ENCODE measurements at regions not wholly inside any gene's neighbourhood (a gene's known extent, or its start where the extent isn't known, plus 50 kb on each side); places are given as distances from the start of the nearest gene placed in this dataset.

DNA sequence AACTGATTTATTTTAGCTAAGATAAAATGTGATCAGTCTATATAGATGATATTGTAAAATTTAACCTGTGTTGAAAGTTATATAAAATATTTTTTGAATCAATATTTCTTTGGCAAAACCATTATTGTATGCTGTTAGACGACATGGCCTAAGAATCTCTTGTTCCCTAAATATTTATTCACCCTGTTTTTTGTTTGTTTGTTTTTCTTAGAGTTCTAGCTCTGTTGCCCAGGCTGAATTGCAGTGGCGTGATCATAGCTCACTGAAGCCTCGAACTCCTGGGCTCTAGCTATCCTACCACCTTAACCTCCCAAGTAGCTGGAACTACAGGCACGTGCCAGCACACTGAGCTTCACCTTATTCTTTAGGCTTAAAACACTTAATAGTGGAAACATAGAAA, 410.7 kb downstream of the ARL4A start:
- DNase-seq, result no peak
- H3K36me3 ChIP-seq, result no peaks in the 10 kb centered on the region
- H3K4me3 ChIP-seq (ENCODE audit: low read depth, low read length), result no peak overlapping the region
- TF ChIP-seq, protein P1, sequence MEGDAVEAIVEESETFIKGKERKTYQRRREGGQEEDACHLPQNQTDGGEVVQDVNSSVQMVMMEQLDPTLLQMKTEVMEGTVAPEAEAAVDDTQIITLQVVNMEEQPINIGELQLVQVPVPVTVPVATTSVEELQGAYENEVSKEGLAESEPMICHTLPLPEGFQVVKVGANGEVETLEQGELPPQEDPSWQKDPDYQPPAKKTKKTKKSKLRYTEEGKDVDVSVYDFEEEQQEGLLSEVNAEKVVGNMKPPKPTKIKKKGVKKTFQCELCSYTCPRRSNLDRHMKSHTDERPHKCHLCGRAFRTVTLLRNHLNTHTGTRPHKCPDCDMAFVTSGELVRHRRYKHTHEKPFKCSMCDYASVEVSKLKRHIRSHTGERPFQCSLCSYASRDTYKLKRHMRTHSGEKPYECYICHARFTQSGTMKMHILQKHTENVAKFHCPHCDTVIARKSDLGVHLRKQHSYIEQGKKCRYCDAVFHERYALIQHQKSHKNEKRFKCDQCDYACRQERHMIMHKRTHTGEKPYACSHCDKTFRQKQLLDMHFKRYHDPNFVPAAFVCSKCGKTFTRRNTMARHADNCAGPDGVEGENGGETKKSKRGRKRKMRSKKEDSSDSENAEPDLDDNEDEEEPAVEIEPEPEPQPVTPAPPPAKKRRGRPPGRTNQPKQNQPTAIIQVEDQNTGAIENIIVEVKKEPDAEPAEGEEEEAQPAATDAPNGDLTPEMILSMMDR (IDR thresholded peaks at IDR 0.05; ENCODE audit: low read depth, low read length), result no peak
- no peaks in the 10 kb centered on the region for H3K9me3 ChIP-seq
- no peaks in the 10 kb centered on the region; the same call in 1 of the 2 replicates for H3K27me3 ChIP-seq
- no peaks in the 10 kb centered on the region for H3K4me1 ChIP-seq

DNA sequence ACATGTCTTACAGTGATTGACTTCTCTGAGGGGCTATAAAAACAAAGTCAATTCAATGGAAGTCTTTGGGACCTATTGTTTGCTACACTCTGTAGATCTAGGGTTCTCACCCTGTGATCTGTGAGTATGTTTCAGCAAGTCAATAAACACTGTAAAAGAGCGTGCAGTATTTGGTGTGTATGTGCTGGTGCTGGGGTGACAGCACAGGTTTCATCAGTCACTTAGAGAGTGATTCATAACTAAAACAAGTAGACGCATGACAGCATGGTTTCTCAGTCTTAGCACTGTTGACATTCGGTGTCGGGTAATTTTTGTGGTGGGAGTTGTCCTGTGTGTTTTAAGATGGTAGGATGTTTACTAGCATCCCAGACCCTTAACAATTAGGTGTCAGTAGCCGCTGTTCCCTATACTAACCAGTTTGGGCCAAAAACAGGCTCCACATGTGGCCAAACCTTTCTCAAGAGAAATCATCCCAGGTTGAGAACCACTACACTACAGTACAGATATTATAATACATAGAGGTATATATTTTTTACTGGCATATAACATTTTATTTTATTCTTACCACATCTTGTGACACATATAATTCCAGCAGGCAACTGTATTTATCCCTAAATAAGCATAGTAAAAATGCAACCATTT, 411.8 kb downstream of the ARL4A start:
- TF ChIP-seq, protein P1 (IDR thresholded peaks at IDR 0.05; ENCODE audit: low read depth, low read length), result no peak
- DNase-seq, result no peak
- no peaks in the 10 kb centered on the region; the same call in 1 of the 2 replicates for H3K27me3 ChIP-seq
- H3K4me1 ChIP-seq, result no peaks in the 10 kb centered on the region
- no peaks in the 10 kb centered on the region for H3K36me3 ChIP-seq
- no peak overlapping the region for H3K4me3 ChIP-seq (ENCODE audit: low read depth, low read length)
- H3K9me3 ChIP-seq, result no peaks in the 10 kb centered on the region

- no peaks in the 10 kb centered on the region for H3K4me1 ChIP-seq
- H3K9me3 ChIP-seq, result no peaks in the 10 kb centered on the region
- H3K4me3 ChIP-seq (ENCODE audit: low read depth, low read length), result no peak overlapping the region
- no peak for DNase-seq
- H3K27me3 ChIP-seq, result no peaks in the 10 kb centered on the region; the same call in 1 of the 2 replicates
- H3K36me3 ChIP-seq, result no peaks in the 10 kb centered on the region
- TF ChIP-seq, protein P1 (IDR thresholded peaks at IDR 0.05; ENCODE audit: low read depth, low read length), result no peak
These were observed 416.7 kb downstream of the ARL4A start for GRCh38 chr7:13104128-13104527.

DNA sequence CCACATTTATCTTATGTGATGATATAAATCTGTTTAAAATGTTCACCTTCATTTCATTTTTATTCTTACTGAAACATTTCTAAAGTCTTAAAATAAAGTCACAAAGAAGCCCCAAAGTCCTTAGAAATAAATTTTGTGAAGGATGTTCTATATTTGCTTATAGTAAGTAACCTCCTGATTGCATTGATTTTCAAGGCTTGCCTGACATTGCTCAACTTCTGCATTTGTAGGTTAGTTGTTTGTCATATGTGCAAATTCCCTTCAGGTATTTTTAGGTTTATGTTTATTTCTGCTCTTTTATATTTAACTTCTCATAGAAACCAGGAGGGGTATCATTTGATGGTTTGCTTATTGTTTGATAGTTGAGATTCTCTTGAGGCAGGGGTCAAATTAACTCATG, 417.8 kb downstream of the ARL4A start:
- DNase-seq, result no peak
- no peaks in the 10 kb centered on the region for H3K27me3 ChIP-seq
- TF ChIP-seq, protein P1 (IDR thresholded peaks at IDR 0.05; ENCODE audit: low read depth, low read length), result no peak
- H3K4me1 ChIP-seq, result no peaks in the 10 kb centered on the region
- H3K4me3 ChIP-seq (ENCODE audit: low read depth, low read length), result no peak overlapping the region
- H3K9me3 ChIP-seq, result no peaks in the 10 kb centered on the region
- H3K36me3 ChIP-seq, result no peaks in the 10 kb centered on the region

GRCh38 chr7:13106513-13106912, 419.1 kb downstream of the ARL4A start:
- DNase-seq, result no peak
- no peak overlapping the region for H3K4me3 ChIP-seq (ENCODE audit: low read depth, low read length)
- TF ChIP-seq, protein P1 (IDR thresholded peaks at IDR 0.05; ENCODE audit: low read depth, low read length), result no peak
- H3K9me3 ChIP-seq, result no peaks in the 10 kb centered on the region
- no peaks in the 10 kb centered on the region for H3K36me3 ChIP-seq
- no peaks in the 10 kb centered on the region for H3K4me1 ChIP-seq
- no peaks in the 10 kb centered on the region for H3K27me3 ChIP-seq

GRCh38 chr7:13107291-13107690, 419.9 kb downstream of the ARL4A start:
- no peaks in the 10 kb centered on the region for H3K36me3 ChIP-seq
- no peaks in the 10 kb centered on the region for H3K9me3 ChIP-seq
- no peaks in the 10 kb centered on the region for H3K27me3 ChIP-seq
- H3K4me3 ChIP-seq (ENCODE audit: low read depth, low read length), result no peak overlapping the region
- DNase-seq, result no peak
- H3K4me1 ChIP-seq, result no peaks in the 10 kb centered on the region
- TF ChIP-seq, protein P1 (IDR thresholded peaks at IDR 0.05; ENCODE audit: low read depth, low read length), result no peak
